ENCODE measurements at regions not wholly inside any gene's neighbourhood (a gene's known extent, or its start where the extent isn't known, plus 50 kb on each side); places are given as distances from the start of the nearest gene placed in this dataset.

- Histone ChIP-seq H3K9ac (ENCODE audit: low read length) (no peak overlapping the region), H3K4me1 (ENCODE audit: control insufficient read depth, insufficient read depth, low read length) (no peaks in the 10 kb centered on the region), H3K27ac (ENCODE audit: low read depth, low read length) (no peak overlapping the region), H3K4me3 (ENCODE audit: low read length) (no peak overlapping the region), H3K36me3 (ENCODE audit: control insufficient read depth, insufficient read depth, low read length) (no peaks in the 10 kb centered on the region), H3K27me3 (ENCODE audit: control insufficient read depth, insufficient read depth, low read length) (no peaks in the 10 kb centered on the region)
Measured at GRCh38 chr7:41028580-41028979, 674.3 kb downstream of the INHBA start.

DNA sequence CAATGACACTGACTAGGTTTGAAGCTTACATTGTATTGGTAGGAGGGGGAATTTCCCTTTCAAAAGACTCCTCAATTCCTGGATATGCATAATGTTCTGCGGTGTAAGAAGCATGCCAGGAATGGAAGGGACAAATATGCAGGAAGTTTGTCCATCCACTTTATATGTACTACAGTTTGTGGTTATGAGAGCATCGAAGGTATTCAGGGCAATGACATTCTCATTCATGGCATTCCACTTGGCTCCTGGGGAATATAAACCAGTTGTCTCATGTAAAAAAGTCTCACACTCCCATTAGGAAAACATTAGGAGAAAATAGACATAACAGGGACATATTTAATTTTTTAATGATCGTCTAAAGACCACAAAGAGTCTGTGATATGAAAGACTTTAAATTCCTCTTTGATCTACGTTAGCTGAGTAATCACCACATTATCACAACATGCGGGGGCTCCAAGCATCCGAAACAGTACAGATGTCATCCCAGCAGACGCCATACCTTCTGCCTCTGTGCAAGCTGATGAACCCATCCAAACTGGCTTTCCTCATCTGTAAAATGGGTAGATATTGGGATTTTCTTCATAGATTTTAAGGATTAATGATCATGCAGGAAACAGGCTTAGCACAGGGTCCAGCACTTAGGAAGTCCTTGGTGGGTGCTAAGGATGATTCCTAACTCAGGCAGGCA lies 675.3 kb downstream of the INHBA start:
- Histone ChIP-seq H3K9ac (ENCODE audit: low read length) (no peak overlapping the region), H3K4me1 (ENCODE audit: control insufficient read depth, insufficient read depth, low read length) (no peaks in the 10 kb centered on the region)

GRCh38 chr7:41024126-41024525 lies 678.8 kb downstream of the INHBA start:
- no peak overlapping the region for H3K4me3 ChIP-seq (ENCODE audit: low read length)
- no peaks in the 10 kb centered on the region for H3K4me1 ChIP-seq (ENCODE audit: control insufficient read depth, insufficient read depth, low read length)
- H3K9ac ChIP-seq (ENCODE audit: low read length): no peak overlapping the region
- H3K27me3 ChIP-seq (ENCODE audit: control insufficient read depth, insufficient read depth, low read length): no peaks in the 10 kb centered on the region
- no peaks in the 10 kb centered on the region for H3K36me3 ChIP-seq (ENCODE audit: control insufficient read depth, insufficient read depth, low read length)
- H3K27ac ChIP-seq (ENCODE audit: low read depth, low read length): no peak overlapping the region

More for the DNA sequence above, 675.3 kb downstream of the INHBA start:
- Histone ChIP-seq H3K4me3 (ENCODE audit: low read length) (no peak overlapping the region), H3K27ac (ENCODE audit: low read depth, low read length) (no peak overlapping the region), H3K27me3 (ENCODE audit: control insufficient read depth, insufficient read depth, low read length) (no peaks in the 10 kb centered on the region), H3K36me3 (ENCODE audit: control insufficient read depth, insufficient read depth, low read length) (no peaks in the 10 kb centered on the region)

GRCh38 chr7:41020056-41020455 lies 682.8 kb downstream of the INHBA start:
- Histone ChIP-seq H3K27me3 (ENCODE audit: control insufficient read depth, insufficient read depth, low read length) (no peaks in the 10 kb centered on the region), H3K4me3 (ENCODE audit: low read length) (no peak overlapping the region), H3K9ac (ENCODE audit: low read length) (no peak overlapping the region), H3K27ac (ENCODE audit: low read depth, low read length) (no peak overlapping the region), H3K4me1 (ENCODE audit: control insufficient read depth, insufficient read depth, low read length) (no peaks in the 10 kb centered on the region), H3K36me3 (ENCODE audit: control insufficient read depth, insufficient read depth, low read length) (no peaks in the 10 kb centered on the region)

GRCh38 chr7:41013117-41013516 lies 689.8 kb downstream of the INHBA start:
- Histone ChIP-seq H3K9ac (ENCODE audit: low read length) (no peak overlapping the region), H3K36me3 (ENCODE audit: control insufficient read depth, insufficient read depth, low read length) (no peaks in the 10 kb centered on the region), H3K27me3 (ENCODE audit: control insufficient read depth, insufficient read depth, low read length) (no peaks in the 10 kb centered on the region), H3K4me3 (ENCODE audit: low read length) (no peak overlapping the region), H3K27ac (ENCODE audit: low read depth, low read length) (no peak overlapping the region), H3K4me1 (ENCODE audit: control insufficient read depth, insufficient read depth, low read length) (no peaks in the 10 kb centered on the region)

GRCh38 chr7:41012041-41012440 lies 690.8 kb downstream of the INHBA start:
- Histone ChIP-seq H3K27ac (ENCODE audit: low read depth, low read length) (no peak overlapping the region), H3K4me3 (ENCODE audit: low read length) (no peak overlapping the region), H3K4me1 (ENCODE audit: control insufficient read depth, insufficient read depth, low read length) (no peaks in the 10 kb centered on the region), H3K36me3 (ENCODE audit: control insufficient read depth, insufficient read depth, low read length) (no peaks in the 10 kb centered on the region), H3K27me3 (ENCODE audit: control insufficient read depth, insufficient read depth, low read length) (no peaks in the 10 kb centered on the region), H3K9ac (ENCODE audit: low read length) (no peak overlapping the region)

DNA sequence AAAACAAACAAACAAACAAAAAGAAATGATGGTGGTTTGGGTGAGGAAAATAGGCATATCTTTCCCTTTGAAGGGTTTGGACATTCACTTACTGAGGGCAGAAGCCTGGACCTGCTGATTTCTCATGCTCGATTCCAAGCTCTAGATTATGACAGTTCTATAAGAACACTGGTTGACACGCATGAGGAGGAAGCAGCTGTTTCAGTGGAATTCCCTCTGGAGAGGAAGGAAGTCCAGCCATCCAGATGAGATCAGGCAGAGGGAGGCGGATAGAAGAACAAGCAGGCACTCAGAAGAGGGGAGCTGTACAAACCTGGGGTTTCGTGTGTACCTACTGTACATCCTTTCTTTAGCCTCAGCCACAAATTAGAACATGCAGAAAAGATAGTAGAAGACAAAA lies 691.9 kb downstream of the INHBA start:
- Histone ChIP-seq H3K27me3 (ENCODE audit: control insufficient read depth, insufficient read depth, low read length) (no peaks in the 10 kb centered on the region), H3K36me3 (ENCODE audit: control insufficient read depth, insufficient read depth, low read length) (no peaks in the 10 kb centered on the region), H3K4me3 (ENCODE audit: low read length) (no peak overlapping the region), H3K4me1 (ENCODE audit: control insufficient read depth, insufficient read depth, low read length) (no peaks in the 10 kb centered on the region), H3K9ac (ENCODE audit: low read length) (no peak overlapping the region), H3K27ac (ENCODE audit: low read depth, low read length) (no peak overlapping the region)

DNA sequence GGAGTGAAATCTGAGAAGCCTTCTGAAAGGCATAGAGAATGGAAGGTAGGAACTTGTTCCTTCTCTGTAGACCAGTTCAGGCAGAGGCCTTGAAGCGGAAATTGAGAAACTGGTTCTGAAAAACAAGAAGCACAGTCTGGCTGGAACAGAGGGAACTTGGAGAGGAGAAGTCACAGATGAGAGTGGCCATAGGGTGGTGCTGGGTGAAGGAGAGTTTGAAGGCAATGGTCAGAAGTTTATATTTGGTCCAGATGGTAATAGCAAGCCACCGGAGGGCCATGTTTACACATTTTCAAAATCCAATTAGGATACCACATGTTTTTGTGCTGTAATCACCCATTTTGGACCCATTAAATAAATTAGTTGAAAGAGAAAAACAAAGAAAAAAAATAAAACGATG lies 692.5 kb downstream of the INHBA start:
- Histone ChIP-seq H3K9ac (ENCODE audit: low read length) (no peak overlapping the region), H3K27me3 (ENCODE audit: control insufficient read depth, insufficient read depth, low read length) (no peaks in the 10 kb centered on the region), H3K27ac (ENCODE audit: low read depth, low read length) (no peak overlapping the region), H3K36me3 (ENCODE audit: control insufficient read depth, insufficient read depth, low read length) (no peaks in the 10 kb centered on the region), H3K4me1 (ENCODE audit: control insufficient read depth, insufficient read depth, low read length) (no peaks in the 10 kb centered on the region), H3K4me3 (ENCODE audit: low read length) (no peak overlapping the region)

DNA sequence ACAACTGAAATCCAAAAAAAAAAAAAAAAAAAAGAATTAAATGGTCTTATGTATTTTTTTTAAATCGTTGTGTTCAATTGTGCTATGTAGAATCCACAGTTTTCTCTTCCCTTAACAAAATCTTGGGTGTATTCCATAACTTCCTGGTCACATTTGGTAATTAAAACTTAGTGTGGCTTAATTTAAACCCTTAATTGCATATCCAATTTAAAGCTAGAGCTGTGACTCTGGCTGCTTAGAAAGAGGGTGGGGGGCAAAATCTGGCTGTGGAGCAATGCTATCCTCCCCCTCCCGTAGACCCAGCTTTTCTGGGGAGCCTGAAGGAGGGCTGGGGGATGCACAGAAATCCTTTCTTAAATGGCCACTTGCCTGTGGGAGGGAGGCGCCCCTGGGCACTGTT lies 695.1 kb downstream of the INHBA start:
- Histone ChIP-seq H3K9ac (ENCODE audit: low read length) (no peak overlapping the region), H3K27ac (ENCODE audit: low read depth, low read length) (no peak overlapping the region)

GRCh38 chr7:41007351-41007751 lies 695.5 kb downstream of the INHBA start:
- Histone ChIP-seq H3K27ac (ENCODE audit: low read depth, low read length) (no peak overlapping the region), H3K36me3 (ENCODE audit: control insufficient read depth, insufficient read depth, low read length) (no peaks in the 10 kb centered on the region), H3K4me1 (ENCODE audit: control insufficient read depth, insufficient read depth, low read length) (no peaks in the 10 kb centered on the region), H3K9ac (ENCODE audit: low read length) (no peak overlapping the region), H3K4me3 (ENCODE audit: low read length) (no peak overlapping the region), H3K27me3 (ENCODE audit: control insufficient read depth, insufficient read depth, low read length) (no peaks in the 10 kb centered on the region)

More for the DNA sequence above, 695.1 kb downstream of the INHBA start:
- Histone ChIP-seq H3K36me3 (ENCODE audit: control insufficient read depth, insufficient read depth, low read length) (no peaks in the 10 kb centered on the region), H3K4me1 (ENCODE audit: control insufficient read depth, insufficient read depth, low read length) (no peaks in the 10 kb centered on the region), H3K27me3 (ENCODE audit: control insufficient read depth, insufficient read depth, low read length) (no peaks in the 10 kb centered on the region), H3K4me3 (ENCODE audit: low read length) (no peak overlapping the region)

- Histone ChIP-seq H3K4me1 (ENCODE audit: control insufficient read depth, insufficient read depth, low read length) (no peaks in the 10 kb centered on the region), H3K27me3 (ENCODE audit: control insufficient read depth, insufficient read depth, low read length) (no peaks in the 10 kb centered on the region), H3K27ac (ENCODE audit: low read depth, low read length) (no peak overlapping the region), H3K36me3 (ENCODE audit: control insufficient read depth, insufficient read depth, low read length) (no peaks in the 10 kb centered on the region), H3K9ac (ENCODE audit: low read length) (no peak overlapping the region), H3K4me3 (ENCODE audit: low read length) (no peak overlapping the region)
Measured at GRCh38 chr7:41006306-41006995, 696.4 kb downstream of the INHBA start.

- no peak overlapping the region for H3K4me3 ChIP-seq (ENCODE audit: low read length)
- no peak overlapping the region for H3K27ac ChIP-seq (ENCODE audit: low read depth, low read length)
- H3K4me1 ChIP-seq (ENCODE audit: control insufficient read depth, insufficient read depth, low read length): no peaks in the 10 kb centered on the region
- H3K9ac ChIP-seq (ENCODE audit: low read length): no peak overlapping the region
- no peaks in the 10 kb centered on the region for H3K27me3 ChIP-seq (ENCODE audit: control insufficient read depth, insufficient read depth, low read length)
- H3K36me3 ChIP-seq (ENCODE audit: control insufficient read depth, insufficient read depth, low read length): no peaks in the 10 kb centered on the region
Measured at GRCh38 chr7:41005374-41005901, 697.5 kb downstream of the INHBA start.

DNA sequence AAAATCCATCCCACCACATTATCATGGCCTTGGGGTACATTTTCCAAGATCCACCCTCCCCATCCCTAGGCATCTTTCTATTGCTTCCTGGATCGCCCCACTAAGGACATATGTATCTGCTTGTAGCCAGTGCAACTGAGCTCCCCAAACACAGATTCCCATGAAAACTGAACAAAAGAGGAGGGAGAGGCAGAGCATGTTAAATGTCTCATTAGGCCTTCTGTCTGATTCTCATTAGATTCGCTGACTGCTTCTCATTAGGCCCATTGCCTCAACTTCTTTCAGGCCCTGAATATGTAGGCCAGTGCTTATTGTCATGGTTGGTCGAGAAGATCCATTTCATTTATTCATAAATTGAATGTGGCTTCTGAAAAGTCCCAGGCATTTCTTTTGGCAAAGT lies 698.9 kb downstream of the INHBA start:
- Histone ChIP-seq H3K9ac (ENCODE audit: low read length) (no peak overlapping the region), H3K36me3 (ENCODE audit: control insufficient read depth, insufficient read depth, low read length) (no peaks in the 10 kb centered on the region), H3K4me3 (ENCODE audit: low read length) (no peak overlapping the region), H3K27ac (ENCODE audit: low read depth, low read length) (no peak overlapping the region), H3K4me1 (ENCODE audit: control insufficient read depth, insufficient read depth, low read length) (no peaks in the 10 kb centered on the region), H3K27me3 (ENCODE audit: control insufficient read depth, insufficient read depth, low read length) (no peaks in the 10 kb centered on the region)

Data from rectal smooth muscle tissue (tissue), 1 donor.